ENCODE measurements at regions not wholly inside any gene's neighbourhood (a gene's known extent, or its start where the extent isn't known, plus 50 kb on each side); places are given as distances from the start of the nearest gene placed in this dataset.

- DNase-seq = no peak
These were observed 743.7 kb upstream of the EPHA6 start for GRCh38 chr3:96070678-96071077.

DNA sequence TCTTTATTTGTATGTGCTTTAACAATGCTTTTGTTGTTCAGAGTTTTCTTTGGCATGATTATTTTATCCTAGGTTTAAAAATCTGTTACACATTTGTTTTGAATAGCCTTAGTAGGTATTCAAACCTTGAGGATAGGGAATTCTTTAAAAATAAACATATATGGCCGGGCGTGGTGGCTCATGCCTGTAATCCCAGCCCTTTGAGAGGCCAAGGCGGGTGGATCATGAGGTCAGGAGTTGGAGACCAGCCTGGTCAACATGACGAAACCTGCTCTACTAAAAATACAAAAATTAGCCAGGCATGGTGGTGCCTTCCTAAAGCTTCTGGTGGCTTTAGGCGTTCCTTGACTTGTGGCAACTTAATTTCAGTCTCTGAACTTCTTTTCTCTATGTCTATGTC is 743.3 kb upstream of the EPHA6 start:
- no peak for DNase-seq

DNA sequence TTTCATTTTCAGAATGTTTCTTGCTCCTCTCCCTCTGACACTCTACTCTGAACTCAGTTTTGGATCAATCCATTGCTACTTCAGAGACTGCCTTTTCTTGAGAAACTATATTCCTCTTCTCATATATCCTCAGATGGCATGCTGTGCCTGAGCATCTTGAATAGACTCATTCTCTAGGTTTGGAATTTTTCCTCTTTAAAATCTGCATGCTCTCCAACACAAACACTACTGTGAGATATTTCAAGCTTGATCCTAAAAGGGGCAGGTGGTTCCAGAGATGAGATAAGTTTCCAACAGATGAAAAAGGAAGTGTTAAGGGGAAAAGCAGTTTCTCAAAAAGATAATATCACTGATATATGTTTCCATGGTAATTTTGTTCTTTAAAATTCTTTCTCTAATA is 742.2 kb upstream of the EPHA6 start:
- DNase-seq = no peak

DNA sequence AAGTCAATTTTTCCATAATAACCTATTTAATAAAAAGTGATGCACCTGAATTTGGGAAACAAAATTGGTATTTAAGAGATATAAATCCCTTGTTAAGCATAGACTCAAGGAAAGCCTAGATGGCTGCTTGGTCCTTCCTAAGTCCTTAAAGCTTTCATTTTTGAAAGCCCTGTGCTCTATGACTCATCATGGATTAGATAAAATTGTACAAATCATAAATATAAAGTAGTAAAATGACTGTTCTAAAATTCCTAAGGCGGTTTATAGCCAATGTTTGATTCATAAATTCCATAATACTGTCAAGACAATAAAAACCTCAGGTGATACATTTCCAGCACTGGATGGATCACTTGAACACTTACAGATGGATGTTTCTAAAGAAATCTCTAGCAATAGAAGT is 730.8 kb upstream of the EPHA6 start:
- DNase-seq = no peak

DNA sequence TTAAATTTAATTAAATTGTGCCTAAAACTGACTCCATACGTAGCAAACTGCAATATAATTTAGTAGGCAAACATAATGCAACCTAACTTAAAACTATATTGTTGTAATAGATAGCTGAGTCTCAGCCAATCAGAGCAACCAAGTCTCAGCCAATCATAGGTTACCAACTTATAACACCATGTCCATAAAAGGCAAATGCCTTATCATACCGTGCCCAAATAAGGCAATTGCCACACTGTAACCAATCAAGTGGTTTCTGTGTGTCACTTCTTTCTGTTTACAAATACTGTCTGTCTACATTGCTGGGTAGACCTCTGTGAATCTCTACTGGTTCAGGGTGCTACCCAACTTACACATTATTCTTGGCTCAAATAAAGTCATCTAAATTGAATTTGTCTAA is 728.4 kb upstream of the EPHA6 start:
- DNase-seq = no peak

- DNase-seq = no peak
These were observed 713.3 kb upstream of the EPHA6 start for GRCh38 chr3:96101006-96101560.

- no peak for DNase-seq
These were observed 707.7 kb upstream of the EPHA6 start for GRCh38 chr3:96106701-96107100.
